Heart right ventricle (tissue), 16 donors: ENCODE measurements at regions not wholly inside any gene's neighbourhood (a gene's known extent, or its start where the extent isn't known, plus 50 kb on each side); places are given as distances from the start of the nearest gene placed in this dataset.

ENCODE experiments used
- ATAC-seq, 8 donors: fragments of 200-7000 bp; cut with Tn5 transposase; one replicate each; pipeline ENCODE4 v1.9.1; 2020; ENCODE audit warnings: mild to moderate bottlenecking in 8 of 8, moderate library complexity in 8 of 8, moderate number of reproducible peaks in 1 of 8
- DNase-seq, 2 donors: peaks; one replicate each; pipeline ENCODE4 v3.0.0-alpha.2; 2020
- H3K27ac ChIP-seq, 10 donors: fragments of 200-600 bp; sonication (generic) in 2 of 10; one replicate each; pipeline versions ENCODE4 v1.5.0 to v1.8.0; 2020 to 2022; ENCODE audit warnings: mild to moderate bottlenecking in 3 of 10
- H3K27me3 ChIP-seq, 7 donors: fragments of 200-600 bp; one replicate each; pipeline ENCODE4 v1.8.0; 2021 to 2022; ENCODE audit warnings: mild to moderate bottlenecking in 2 of 7
- H3K36me3 ChIP-seq, 9 donors: fragments of 200-600 bp; sonication (generic) in 1 of 9; one replicate each; pipeline versions ENCODE4 v1.5.0 to v1.8.0; 2020 to 2022; ENCODE audit warnings: mild to moderate bottlenecking in 2 of 9
- H3K4me1 ChIP-seq, 9 donors: fragments of 200-600 bp; sonication (generic) in 1 of 9; one replicate each; pipeline versions ENCODE4 v1.5.0 to v1.8.0; 2020 to 2022; ENCODE audit warnings: mild to moderate bottlenecking in 4 of 9
- H3K4me3 ChIP-seq, 10 donors: fragments of 200-600 bp; sonication (generic) in 2 of 10; one replicate each; pipeline versions ENCODE4 v1.5.0 to v1.8.0; 2020 to 2022; ENCODE audit warnings: mild to moderate bottlenecking in 7 of 10, moderate library complexity in 2 of 10
- H3K9me3 ChIP-seq, 11 donors: fragments of 200-600 bp in 10 of 11; sonication (generic) in 2 of 11; one replicate each; pipeline versions ENCODE4 v1.5.0 to v1.8.0; 2013 to 2022; ENCODE audit warnings: mild to moderate bottlenecking in 2 of 11, control low read depth in 1 of 11, moderate library complexity in 1 of 11
- WGBS, 2 donors: extraction: QIAGEN DNeasy Blood & Tissue Kit; methylation state at CpG; one replicate each; pipeline ENCODE4 v1.1.7; 2013; ENCODE audit warnings: inconsistent platforms in 1 of 2; 5-methylcytosine and 5-hydroxymethylcytosine counted together
- intact Hi-C, 10 donors: fragments of 100-400 bp; cut with DNase I; formaldehyde crosslinking; loops; one replicate each; pipeline versions ENCODE4 v1.11.1 to v1.14.2; 2022
- TF ChIP-seq, protein P1 (sequence below), 9 donors: fragments of 200-600 bp; sonication (generic) in 2 of 9; IDR thresholded peaks; one replicate each; pipeline versions ENCODE4 v1.5.0 to v1.8.0; 2021 to 2022; ENCODE audit warnings: antibody characterized with exemption in 9 of 9, mild to moderate bottlenecking in 5 of 9, moderate library complexity in 1 of 9
- donor health status: Arrhythmogenic right ventricular cardiomyopathy.
- donor health status: ischemic (EF 13 %, LVEDD 7.1; RV severe dilation, severe dysfunction).
- donor health status: healthy with polysubstance abuse.
- donor health status: DM: no; HTN: yes; CAD: no.
- donor health status: DM: no; HTN: no; CAD: no.
- donor health status: ischemic (EF 25% LVEDD 6.9; RV normal size, moderate dysfunction).
- donor health status: ischemic (EF 25% LVEDD 5.7; RV mildly dilated, moderate dysfunction).
- donor health status: healthy.
- donor health status: DM: yes; HTN: yes; CAD: no.
- donor health status: Ischemic cardiomyopathy.
- donor health status: ischemic (EF 35%, LVEDD 5.7; RV mildly dilated, moderate dysfunction).
- donor health status: nonischemic (EF 11% LVEDD 7.7; RV severe dilation, severe dysfunction).
- donor health status: DM: yes; HTN: yes; CAD: no.
- donor health status: PGD.
- donor health status: ischemic (EF 29% LVEDD 5.4; RV normal size, mild dysfunction).
- donor health status: nonischemic (EF 23%, LVEDD 6.1; RV moderate dilation, normal function).

DNA sequence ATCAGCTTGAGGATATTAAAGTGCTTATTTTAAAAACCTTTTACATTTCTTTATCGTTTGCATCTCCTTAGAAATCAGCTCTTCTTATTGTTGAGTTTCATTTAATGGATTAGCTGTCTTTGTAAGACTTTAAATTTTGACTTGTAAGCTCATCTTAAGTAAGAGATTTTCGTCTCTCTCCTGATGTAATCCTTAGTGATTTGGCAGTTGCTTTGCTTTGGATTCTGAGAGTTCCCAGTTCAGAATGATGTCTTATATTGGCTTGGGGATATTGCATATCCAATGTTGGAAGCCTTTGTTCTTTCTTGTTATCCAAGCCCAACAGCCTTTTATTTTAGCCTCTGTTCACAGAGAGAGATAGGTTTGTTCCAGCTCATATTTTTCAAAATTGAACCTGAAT lies 212.1 kb downstream of the ARL6IP6 start:
- TF ChIP-seq, protein P1, sequence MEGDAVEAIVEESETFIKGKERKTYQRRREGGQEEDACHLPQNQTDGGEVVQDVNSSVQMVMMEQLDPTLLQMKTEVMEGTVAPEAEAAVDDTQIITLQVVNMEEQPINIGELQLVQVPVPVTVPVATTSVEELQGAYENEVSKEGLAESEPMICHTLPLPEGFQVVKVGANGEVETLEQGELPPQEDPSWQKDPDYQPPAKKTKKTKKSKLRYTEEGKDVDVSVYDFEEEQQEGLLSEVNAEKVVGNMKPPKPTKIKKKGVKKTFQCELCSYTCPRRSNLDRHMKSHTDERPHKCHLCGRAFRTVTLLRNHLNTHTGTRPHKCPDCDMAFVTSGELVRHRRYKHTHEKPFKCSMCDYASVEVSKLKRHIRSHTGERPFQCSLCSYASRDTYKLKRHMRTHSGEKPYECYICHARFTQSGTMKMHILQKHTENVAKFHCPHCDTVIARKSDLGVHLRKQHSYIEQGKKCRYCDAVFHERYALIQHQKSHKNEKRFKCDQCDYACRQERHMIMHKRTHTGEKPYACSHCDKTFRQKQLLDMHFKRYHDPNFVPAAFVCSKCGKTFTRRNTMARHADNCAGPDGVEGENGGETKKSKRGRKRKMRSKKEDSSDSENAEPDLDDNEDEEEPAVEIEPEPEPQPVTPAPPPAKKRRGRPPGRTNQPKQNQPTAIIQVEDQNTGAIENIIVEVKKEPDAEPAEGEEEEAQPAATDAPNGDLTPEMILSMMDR (IDR thresholded peaks at IDR 0.05), result no peak
- no peaks in the 10 kb centered on the region for H3K27me3 ChIP-seq

GRCh38 chr2:152929628-152930027 lies 211.2 kb downstream of the ARL6IP6 start:
- WGBS, 2 donors, result 93 to 96% methylated on average over 3 of the region's 3 CpGs
- intact Hi-C loops, result no loop called here
- ATAC-seq, result no peak
- TF ChIP-seq, protein P1 (IDR thresholded peaks at IDR 0.05), result no peak
- no peak for DNase-seq
- H3K36me3 ChIP-seq, result no peaks in the 10 kb centered on the region
- H3K27ac ChIP-seq, result no peak overlapping the region
- H3K9me3 ChIP-seq, result no peaks in the 10 kb centered on the region
- H3K4me3 ChIP-seq, result no peak overlapping the region
- H3K4me1 ChIP-seq, result no peaks in the 10 kb centered on the region
- H3K27me3 ChIP-seq, result no peaks in the 10 kb centered on the region

More for the DNA sequence above, 212.1 kb downstream of the ARL6IP6 start:
- whole genome bisulfite sequencing, 2 donors, result 73 to 78% methylated on average over 2 of the region's 2 CpGs
- Histone ChIP-seq H3K4me1 (no peaks in the 10 kb centered on the region), H3K4me3 (no peak overlapping the region), H3K36me3 (no peaks in the 10 kb centered on the region), H3K9me3 (no peaks in the 10 kb centered on the region), H3K27ac (no peak overlapping the region)
- ATAC-seq (no peak), DNase-seq (no peak)
- intact Hi-C loops, result no loop called here

GRCh38 chr2:152925547-152926448 lies 207.4 kb downstream of the ARL6IP6 start:
- Histone ChIP-seq H3K27me3 (peaks cover 0 to 3% (median 0%) of the 10 kb centered on the region in 7 donors), H3K4me1 (no peaks in the 10 kb centered on the region), H3K9me3 (no peaks in the 10 kb centered on the region), H3K27ac (no peak overlapping the region), H3K36me3 (no peaks in the 10 kb centered on the region), H3K4me3 (no peak overlapping the region)
- 32 to 39% methylated on average over 11 of the region's 11 CpGs for WGBS, 2 donors
- TF ChIP-seq, protein P1 (IDR thresholded peaks at IDR 0.05), result peak in 7 of 9 donors; percentile 32 to 57 (median 49)
- DNase-seq, result peak; percentile 9 to 22
- peak in 1 of 8 donors; percentile 70 for ATAC-seq
- intact Hi-C loops, result no loop called here

- Histone ChIP-seq H3K27ac (no peak overlapping the region), H3K9me3 (no peaks in the 10 kb centered on the region), H3K4me3 (no peak overlapping the region), H3K36me3 (no peaks in the 10 kb centered on the region), H3K4me1 (no peaks in the 10 kb centered on the region), H3K27me3 (peaks cover 0 to 3% (median 0%) of the 10 kb centered on the region in 7 donors)
- intact Hi-C loops, result no loop called here
- no peak for ATAC-seq
- 70 to 80% methylated on average over 3 of the region's 3 CpGs for WGBS, 2 donors
- TF ChIP-seq, protein P1 (IDR thresholded peaks at IDR 0.05), result no peak
- DNase-seq, result no peak
Measured at GRCh38 chr2:152924722-152925121, 206.3 kb downstream of the ARL6IP6 start.
